ENCODE measurements at regions not wholly inside any gene's neighbourhood (a gene's known extent, or its start where the extent isn't known, plus 50 kb on each side); places are given as distances from the start of the nearest gene placed in this dataset.

DNA sequence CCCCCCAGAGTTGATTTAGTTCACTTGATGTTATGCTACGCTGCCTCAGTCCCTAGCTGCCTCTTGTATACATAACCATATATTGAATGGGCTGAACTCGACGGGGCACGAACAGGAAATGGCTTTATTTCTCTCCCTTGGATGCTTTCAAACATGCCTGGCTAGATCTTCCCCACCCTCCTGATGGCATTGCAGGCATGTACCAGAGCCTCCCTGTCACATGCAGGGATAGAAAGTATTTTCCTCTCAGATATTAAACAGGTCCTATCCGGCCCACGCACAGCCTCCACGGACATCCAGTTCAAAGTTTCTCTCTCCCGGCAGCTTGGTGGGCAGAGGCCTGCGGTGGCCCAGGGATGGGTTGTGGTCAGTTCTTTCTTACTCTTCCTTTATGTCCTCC is 422.1 kb downstream of the RPS24 start:
- no peak overlapping the region for H3K4me3 ChIP-seq (ENCODE audit: low read depth, low read length)
- DNase-seq (ENCODE audit: low read depth): no peak
- in situ Hi-C loops (cut with HindIII; ENCODE audit: low sequenced_read_pairs): no loop called here
- TF ChIP-seq, protein P1, sequence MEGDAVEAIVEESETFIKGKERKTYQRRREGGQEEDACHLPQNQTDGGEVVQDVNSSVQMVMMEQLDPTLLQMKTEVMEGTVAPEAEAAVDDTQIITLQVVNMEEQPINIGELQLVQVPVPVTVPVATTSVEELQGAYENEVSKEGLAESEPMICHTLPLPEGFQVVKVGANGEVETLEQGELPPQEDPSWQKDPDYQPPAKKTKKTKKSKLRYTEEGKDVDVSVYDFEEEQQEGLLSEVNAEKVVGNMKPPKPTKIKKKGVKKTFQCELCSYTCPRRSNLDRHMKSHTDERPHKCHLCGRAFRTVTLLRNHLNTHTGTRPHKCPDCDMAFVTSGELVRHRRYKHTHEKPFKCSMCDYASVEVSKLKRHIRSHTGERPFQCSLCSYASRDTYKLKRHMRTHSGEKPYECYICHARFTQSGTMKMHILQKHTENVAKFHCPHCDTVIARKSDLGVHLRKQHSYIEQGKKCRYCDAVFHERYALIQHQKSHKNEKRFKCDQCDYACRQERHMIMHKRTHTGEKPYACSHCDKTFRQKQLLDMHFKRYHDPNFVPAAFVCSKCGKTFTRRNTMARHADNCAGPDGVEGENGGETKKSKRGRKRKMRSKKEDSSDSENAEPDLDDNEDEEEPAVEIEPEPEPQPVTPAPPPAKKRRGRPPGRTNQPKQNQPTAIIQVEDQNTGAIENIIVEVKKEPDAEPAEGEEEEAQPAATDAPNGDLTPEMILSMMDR (IDR thresholded peaks at IDR 0.05; ENCODE audit: low read depth, low read length, missing control alignments): no peak

DNA sequence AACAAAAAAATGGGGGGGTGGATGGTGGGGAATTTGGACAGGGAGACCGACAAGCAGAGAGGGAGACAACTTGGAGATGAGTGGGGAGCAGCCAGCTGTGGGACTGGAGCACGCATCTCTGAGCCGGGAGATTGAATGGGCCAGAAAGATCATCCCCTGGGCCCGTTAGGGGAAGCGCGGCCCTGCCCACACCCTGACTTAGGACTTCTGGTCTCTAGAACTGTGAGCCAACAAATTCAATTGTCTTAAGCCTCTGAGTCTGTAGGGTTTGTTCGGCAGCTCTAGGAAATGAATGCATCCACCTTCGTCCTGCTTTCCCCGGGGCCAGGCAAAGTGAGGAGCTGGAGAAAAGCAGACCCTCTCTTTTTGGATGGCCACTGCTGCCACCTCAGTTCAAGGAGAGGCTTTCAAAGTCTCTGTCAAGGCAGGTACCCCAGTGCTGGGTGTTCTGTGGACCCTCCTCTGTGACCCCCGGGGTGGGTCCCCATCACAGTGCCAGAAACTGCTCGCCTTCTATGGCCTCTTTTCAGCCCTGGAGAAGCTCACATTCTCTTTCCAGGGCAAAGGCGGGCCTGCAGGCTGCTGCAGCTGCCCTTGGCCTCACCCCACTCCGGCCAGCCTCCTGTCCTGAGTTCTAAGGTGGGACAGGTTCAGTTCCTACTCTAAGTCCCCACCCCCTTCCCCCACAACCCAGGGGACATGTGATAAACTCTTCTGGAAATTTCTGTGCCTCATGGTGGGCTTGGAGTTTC is 423.2 kb downstream of the RPS24 start:
- in situ Hi-C loops (cut with HindIII; ENCODE audit: low sequenced_read_pairs): no loop called here
- no peak overlapping the region for H3K4me3 ChIP-seq (ENCODE audit: low read depth, low read length)
- DNase-seq (ENCODE audit: low read depth): no peak
- TF ChIP-seq, protein P1 (IDR thresholded peaks at IDR 0.05; ENCODE audit: low read depth, low read length, missing control alignments): no peak

DNA sequence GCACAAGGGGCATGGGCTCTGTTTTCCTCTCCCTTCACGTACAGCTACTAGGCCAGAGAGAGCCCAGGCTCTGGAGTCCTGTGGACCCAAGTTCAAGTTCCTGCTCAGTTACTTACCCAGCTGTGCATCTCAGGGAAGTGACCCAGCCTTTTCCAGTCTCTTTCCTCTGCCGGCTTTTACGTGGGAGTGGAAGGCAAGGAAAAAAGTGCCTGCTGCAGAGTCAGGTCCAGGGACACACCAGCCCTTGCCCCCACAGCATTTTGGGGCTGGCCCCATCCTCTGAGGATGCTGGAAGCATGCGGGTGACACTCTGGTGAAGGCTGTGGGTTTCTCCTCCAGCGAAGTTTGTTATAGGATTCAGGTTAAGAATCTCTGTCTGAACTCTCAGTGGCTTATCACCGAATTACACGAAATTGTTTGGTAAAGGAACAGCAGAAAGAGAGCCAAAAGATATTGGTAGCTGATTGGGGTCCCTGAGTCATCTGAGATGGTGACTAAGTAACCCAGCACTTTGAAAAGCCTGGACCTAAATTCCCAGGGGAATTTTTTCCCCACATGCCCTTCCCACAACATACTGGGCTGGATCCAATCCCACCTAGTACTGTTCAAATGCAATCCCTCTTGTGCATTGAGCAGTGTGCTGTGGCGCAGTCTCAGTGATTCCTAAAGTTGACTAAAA is 424.3 kb downstream of the RPS24 start:
- TF ChIP-seq, protein P1 (IDR thresholded peaks at IDR 0.05; ENCODE audit: low read depth, low read length, missing control alignments): no peak
- no peak overlapping the region for H3K4me3 ChIP-seq (ENCODE audit: low read depth, low read length)
- in situ Hi-C loops (cut with HindIII; ENCODE audit: low sequenced_read_pairs): no loop called here
- peak; percentile 92 for DNase-seq (ENCODE audit: low read depth)

DNA sequence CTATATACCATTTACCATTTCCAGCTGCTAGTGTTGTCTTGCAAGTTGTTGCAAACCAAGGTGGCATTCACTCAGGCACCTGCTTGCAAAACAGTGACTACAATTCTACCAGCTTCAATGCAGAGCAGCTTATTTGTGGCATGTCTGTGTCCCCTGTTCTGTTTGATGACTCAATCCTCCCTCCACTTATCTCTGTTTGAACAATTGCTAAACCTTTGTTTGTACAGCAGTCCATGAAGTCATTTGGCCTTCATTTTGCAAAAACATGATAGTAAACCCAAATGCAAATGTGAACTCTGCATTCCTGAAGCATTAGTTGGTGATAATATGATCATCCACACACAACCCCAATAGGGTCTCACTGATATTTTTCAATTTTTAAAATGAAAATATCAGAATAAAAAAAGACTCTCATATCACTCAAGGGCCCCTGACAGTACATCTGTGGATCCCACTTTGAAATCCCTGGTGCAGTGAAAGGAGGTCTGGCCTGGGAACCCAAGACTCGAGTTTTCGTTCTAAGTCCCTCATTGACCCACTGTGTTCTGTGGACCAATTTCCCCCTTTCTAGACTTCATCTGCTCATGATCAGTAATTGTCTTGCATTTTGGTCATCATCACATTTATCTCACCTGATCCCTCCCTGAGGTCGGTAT is 425.4 kb downstream of the RPS24 start:
- DNase-seq (ENCODE audit: low read depth): peak; percentile 16
- H3K4me3 ChIP-seq (ENCODE audit: low read depth, low read length): no peak overlapping the region
- in situ Hi-C loops (cut with HindIII; ENCODE audit: low sequenced_read_pairs): no loop called here
- TF ChIP-seq, protein P1 (IDR thresholded peaks at IDR 0.05; ENCODE audit: low read depth, low read length, missing control alignments): no peak

DNA sequence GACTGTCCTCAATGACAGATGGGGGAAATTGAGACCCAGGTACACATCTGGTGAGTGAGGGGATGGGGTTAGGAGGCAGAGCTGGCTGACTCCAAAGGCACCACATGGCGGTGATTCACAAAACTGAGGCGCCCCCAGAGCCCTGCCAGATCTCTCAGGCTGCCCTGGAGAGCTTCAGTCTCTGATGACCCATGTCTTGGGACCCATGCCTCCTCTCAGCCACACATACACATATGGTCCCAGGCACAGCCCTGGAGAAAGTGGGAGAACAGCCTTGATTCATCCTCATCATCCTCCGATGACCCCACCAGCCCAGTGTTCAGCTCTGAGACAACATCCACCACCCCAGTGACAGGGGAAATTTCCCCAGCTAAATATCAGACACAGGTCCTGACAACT is 426.0 kb downstream of the RPS24 start:
- in situ Hi-C loops (cut with HindIII; ENCODE audit: low sequenced_read_pairs): no loop called here
- H3K4me3 ChIP-seq (ENCODE audit: low read depth, low read length): no peak overlapping the region
- DNase-seq (ENCODE audit: low read depth): no peak
- TF ChIP-seq, protein P1 (IDR thresholded peaks at IDR 0.05; ENCODE audit: low read depth, low read length, missing control alignments): no peak

DNA sequence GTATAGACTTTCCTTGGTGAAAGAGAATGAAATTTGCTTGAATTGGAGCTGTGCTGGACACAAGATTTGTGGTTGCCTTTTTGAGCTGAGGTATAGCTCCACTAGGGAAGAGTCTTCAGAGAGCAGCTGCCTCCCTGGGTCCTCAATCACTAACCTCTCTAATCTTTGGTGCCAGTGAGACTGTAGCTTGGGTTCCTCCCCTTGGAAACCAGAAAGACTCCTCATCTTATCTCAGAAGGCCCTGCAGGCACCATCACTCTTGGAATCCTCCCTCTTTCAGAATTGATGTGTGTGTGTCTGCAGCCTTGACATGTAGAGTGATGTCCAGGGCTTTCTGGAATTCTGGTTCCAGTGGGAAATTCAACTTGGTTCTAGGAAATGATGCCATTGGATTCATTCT is 426.5 kb downstream of the RPS24 start:
- in situ Hi-C loops (cut with HindIII; ENCODE audit: low sequenced_read_pairs): no loop called here
- DNase-seq (ENCODE audit: low read depth): no peak
- TF ChIP-seq, protein P1 (IDR thresholded peaks at IDR 0.05; ENCODE audit: low read depth, low read length, missing control alignments): no peak
- H3K4me3 ChIP-seq (ENCODE audit: low read depth, low read length): no peak overlapping the region
